Karpas-422 (cell line): ENCODE measurements at regions not wholly inside any gene's neighbourhood (a gene's known extent, or its start where the extent isn't known, plus 50 kb on each side); places are given as distances from the start of the nearest gene placed in this dataset.
"Not testable (repeated sequence)": the region's sequence is repeated elsewhere in the genome, so short reads cannot be mapped to it uniquely, and the experiment has no call there.

ENCODE experiments used
- DNase-seq: peaks from one replicate; pipeline ENCODE4 v3.0.0-alpha.2; 2015
- H2AFZ ChIP-seq: fragments of 200-600 bp; sonication (generic); 2 replicates; pipeline ENCODE4 v1.6.1; 2014; ENCODE audit warnings: antibody characterized with exemption, low read length, mixed read lengths
- H3K27ac ChIP-seq: fragments of 200-600 bp; sonication (generic); 2 replicates; pipeline ENCODE4 v1.5.1; 2014; ENCODE audit warnings: mild to moderate bottlenecking, low read length, moderate library complexity
- H3K27me3 ChIP-seq: fragments of 200-600 bp; sonication (generic); 2 replicates; pipeline ENCODE4 v1.6.1; 2014; ENCODE audit warnings: low read length, mixed read lengths
- H3K36me3 ChIP-seq: fragments of 200-600 bp; sonication (generic); 2 replicates; pipeline ENCODE4 v1.6.1; 2014; ENCODE audit warnings: low read length, mixed read lengths; ENCODE audit not compliant: insufficient read depth
- H3K4me1 ChIP-seq: fragments of 200-600 bp; sonication (generic); 2 replicates; pipeline ENCODE4 v1.6.1; 2014; ENCODE audit warnings: mild to moderate bottlenecking, low read length, mixed read lengths
- H3K4me2 ChIP-seq: fragments of 200-600 bp; sonication (generic); 2 replicates; pipeline ENCODE4 v1.6.1; 2014; ENCODE audit warnings: low read length, low read depth, mild to moderate bottlenecking; ENCODE audit not compliant: poor library complexity, severe bottlenecking
- H3K4me3 ChIP-seq: fragments of 200-600 bp; sonication (generic); 2 replicates; pipeline ENCODE4 v1.5.1; 2014; ENCODE audit warnings: mild to moderate bottlenecking, antibody characterized with exemption, low read length, mixed read lengths
- H3K79me2 ChIP-seq: fragments of 200-600 bp; sonication (generic); 2 replicates; pipeline ENCODE4 v1.6.1; 2014; ENCODE audit warnings: mild to moderate bottlenecking, low read length, mixed read lengths
- H3K9ac ChIP-seq: fragments of 200-600 bp; sonication (generic); 2 replicates; pipeline ENCODE4 v1.6.0; 2014; ENCODE audit warnings: low read length
- H3K9me2 ChIP-seq: fragments of 200-600 bp; sonication (generic), shearing (Covaris generic); replicated peaks from 2 replicates; pipeline ENCODE4 v1.6.0; 2014; ENCODE audit warnings: mild to moderate bottlenecking, low read length, moderate library complexity; ENCODE audit not compliant: insufficient read depth
- H3K9me3 ChIP-seq: fragments of 300-700, 200-600 bp; sonication (generic); 2 replicates; pipeline ENCODE4 v1.6.1; 2014; ENCODE audit warnings: low read length, mixed read lengths
- H4K20me1 ChIP-seq: fragments of 200-600 bp; sonication (generic); 2 replicates; pipeline ENCODE4 v1.6.1; 2014; ENCODE audit warnings: mild to moderate bottlenecking, antibody characterized with exemption, low read length, low read depth; ENCODE audit not compliant: insufficient read depth

DNA sequence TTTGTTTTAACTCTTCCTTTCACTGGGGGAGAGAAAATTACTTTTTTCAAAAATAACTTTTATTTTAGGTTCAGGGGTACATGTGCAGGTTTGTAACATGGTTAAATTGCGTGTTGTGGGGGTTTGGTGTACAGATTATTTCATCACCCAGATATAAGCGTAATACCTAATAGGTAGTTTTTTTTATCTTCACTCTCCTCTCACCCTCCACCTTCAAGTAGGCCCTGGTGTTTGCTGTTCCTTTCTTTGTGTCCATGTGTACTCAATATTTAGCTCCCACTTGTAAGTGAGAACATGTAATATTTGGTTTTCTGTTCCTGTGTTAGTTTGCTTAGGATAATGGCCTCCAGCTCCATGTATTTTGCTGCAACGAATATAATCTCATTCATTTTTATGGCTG lies 389.5 kb upstream of the PCSK5 start:
- H3K9me2 ChIP-seq, DNase-seq, H3K4me2 ChIP-seq: not testable (repeated sequence)

DNA sequence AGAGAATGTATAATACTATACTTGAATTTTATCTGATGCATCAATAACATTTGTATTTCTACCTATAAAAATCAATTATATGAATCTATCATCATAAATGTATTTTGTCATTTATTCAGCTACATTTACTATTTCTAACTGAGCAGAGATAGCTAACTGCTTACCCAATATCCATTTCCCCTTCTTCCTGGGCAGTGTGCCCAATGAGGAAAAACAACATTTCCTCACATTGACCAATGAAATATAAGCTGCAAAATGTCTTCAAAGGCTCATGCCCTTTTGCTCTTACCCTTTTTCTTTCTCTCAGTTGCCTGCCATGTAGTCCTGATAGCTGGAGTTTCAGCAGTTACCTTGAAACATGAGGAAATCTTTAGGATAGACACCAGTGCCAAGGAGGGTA lies 385.8 kb upstream of the PCSK5 start:
- Histone ChIP-seq H3K9me3 (no peaks in the 10 kb centered on the region), H4K20me1 (no peaks in the 10 kb centered on the region), H2AFZ (no peak overlapping the region), H3K27ac (no peak overlapping the region), H3K9me2 (no peaks in the 10 kb centered on the region), H3K9ac (no peak overlapping the region), H3K4me1 (no peaks in the 10 kb centered on the region), H3K4me2 (no peak overlapping the region), H3K79me2 (no peaks in the 10 kb centered on the region), H3K36me3 (no peaks in the 10 kb centered on the region), H3K27me3 (no peaks in the 10 kb centered on the region; the same call in 1 of the 2 replicates), H3K4me3 (no peak overlapping the region)
- no peak for DNase-seq

More for the DNA sequence above, 389.5 kb upstream of the PCSK5 start:
- not testable (repeated sequence) for H3K79me2 ChIP-seq, H3K9me3 ChIP-seq, H3K4me3 ChIP-seq, H4K20me1 ChIP-seq, H3K4me1 ChIP-seq, H3K27me3 ChIP-seq, H2AFZ ChIP-seq, H3K36me3 ChIP-seq, H3K27ac ChIP-seq, H3K9ac ChIP-seq

DNA sequence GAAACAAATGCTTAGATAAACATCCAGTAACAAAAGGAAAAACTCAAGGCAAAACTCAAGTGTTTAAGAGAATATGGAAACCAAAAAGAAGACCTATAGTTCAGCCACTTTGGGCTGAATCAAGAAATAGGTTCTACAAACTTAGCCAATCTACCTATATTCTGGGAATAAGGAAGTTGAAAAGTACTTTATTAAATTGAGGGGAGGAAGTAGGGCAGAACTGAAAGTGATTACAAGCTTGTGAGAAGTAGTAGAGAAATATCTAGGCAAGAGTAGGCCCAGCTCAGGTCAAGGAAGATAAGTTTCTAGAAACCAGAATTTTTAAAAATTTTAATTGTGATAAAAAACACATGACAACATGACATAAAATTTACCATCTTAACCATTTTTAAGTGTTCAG lies 384.8 kb upstream of the PCSK5 start:
- Histone ChIP-seq H2AFZ (no peak overlapping the region), H3K4me2 (no peak overlapping the region), H3K27me3 (no peaks in the 10 kb centered on the region; the same call in 1 of the 2 replicates), H3K27ac (no peak overlapping the region), H3K79me2 (no peaks in the 10 kb centered on the region), H3K9ac (no peak overlapping the region), H4K20me1 (no peaks in the 10 kb centered on the region), H3K36me3 (no peaks in the 10 kb centered on the region), H3K4me1 (no peaks in the 10 kb centered on the region), H3K9me3 (no peaks in the 10 kb centered on the region), H3K4me3 (no peak overlapping the region), H3K9me2 (no peaks in the 10 kb centered on the region)
- DNase-seq: peak; percentile 51

DNA sequence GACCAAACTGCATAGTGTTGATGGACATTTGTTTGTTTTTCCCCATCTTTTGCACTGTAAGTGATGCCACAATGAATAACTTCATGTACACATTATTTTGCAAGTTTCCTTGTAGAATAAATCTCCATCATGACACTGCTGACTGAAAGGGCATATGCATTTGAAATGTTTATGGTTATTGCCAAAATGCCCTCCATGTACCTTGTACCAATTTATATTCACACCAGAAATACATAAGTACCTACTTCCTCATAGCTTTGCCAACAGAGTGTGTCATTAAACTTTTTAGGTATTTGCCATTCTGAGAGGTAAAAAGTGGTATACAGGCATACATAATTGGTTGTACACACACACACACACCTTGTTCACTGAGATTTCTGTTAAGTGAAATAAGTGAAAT lies 361.0 kb upstream of the PCSK5 start:
- no peak overlapping the region for H3K4me2 ChIP-seq
- no peak overlapping the region for H2AFZ ChIP-seq
- no peaks in the 10 kb centered on the region for H3K9me2 ChIP-seq
- H3K79me2 ChIP-seq: no peaks in the 10 kb centered on the region
- no peaks in the 10 kb centered on the region for H3K9me3 ChIP-seq
- H3K27ac ChIP-seq: no peak overlapping the region
- H3K4me3 ChIP-seq: no peak overlapping the region
- H3K27me3 ChIP-seq: no peaks in the 10 kb centered on the region; the same call in 1 of the 2 replicates
- no peak for DNase-seq
- no peaks in the 10 kb centered on the region for H4K20me1 ChIP-seq
- H3K36me3 ChIP-seq: no peaks in the 10 kb centered on the region
- H3K4me1 ChIP-seq: no peaks in the 10 kb centered on the region
- no peak overlapping the region for H3K9ac ChIP-seq

DNA sequence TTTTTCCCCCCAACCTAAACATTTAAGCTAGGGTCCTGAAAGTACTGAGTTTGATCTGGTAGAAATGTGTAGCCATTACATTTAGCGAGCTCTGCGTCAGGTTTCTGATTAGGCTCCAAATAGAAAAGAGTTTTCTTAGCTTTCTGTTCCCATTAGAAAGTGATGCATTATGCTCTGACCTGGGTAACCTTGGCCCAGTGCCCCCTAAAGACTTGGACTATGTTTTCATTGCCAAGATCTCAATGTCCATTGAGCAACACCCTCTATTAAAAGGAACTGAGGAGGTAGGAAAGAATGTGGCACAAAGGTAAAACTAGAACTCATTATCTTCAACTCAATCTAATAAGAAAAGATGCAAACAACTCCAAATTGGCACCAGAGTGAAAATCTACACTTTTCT lies 358.9 kb upstream of the PCSK5 start:
- Histone ChIP-seq H3K4me3 (no peak overlapping the region), H2AFZ (no peak overlapping the region), H3K9ac (no peak overlapping the region), H3K9me2 (no peaks in the 10 kb centered on the region), H3K27ac (no peak overlapping the region), H3K27me3 (no peaks in the 10 kb centered on the region; the same call in 1 of the 2 replicates), H3K9me3 (no peaks in the 10 kb centered on the region), H3K4me1 (no peaks in the 10 kb centered on the region), H4K20me1 (no peaks in the 10 kb centered on the region), H3K79me2 (no peaks in the 10 kb centered on the region), H3K36me3 (no peaks in the 10 kb centered on the region), H3K4me2 (no peak overlapping the region)
- no peak for DNase-seq

DNA sequence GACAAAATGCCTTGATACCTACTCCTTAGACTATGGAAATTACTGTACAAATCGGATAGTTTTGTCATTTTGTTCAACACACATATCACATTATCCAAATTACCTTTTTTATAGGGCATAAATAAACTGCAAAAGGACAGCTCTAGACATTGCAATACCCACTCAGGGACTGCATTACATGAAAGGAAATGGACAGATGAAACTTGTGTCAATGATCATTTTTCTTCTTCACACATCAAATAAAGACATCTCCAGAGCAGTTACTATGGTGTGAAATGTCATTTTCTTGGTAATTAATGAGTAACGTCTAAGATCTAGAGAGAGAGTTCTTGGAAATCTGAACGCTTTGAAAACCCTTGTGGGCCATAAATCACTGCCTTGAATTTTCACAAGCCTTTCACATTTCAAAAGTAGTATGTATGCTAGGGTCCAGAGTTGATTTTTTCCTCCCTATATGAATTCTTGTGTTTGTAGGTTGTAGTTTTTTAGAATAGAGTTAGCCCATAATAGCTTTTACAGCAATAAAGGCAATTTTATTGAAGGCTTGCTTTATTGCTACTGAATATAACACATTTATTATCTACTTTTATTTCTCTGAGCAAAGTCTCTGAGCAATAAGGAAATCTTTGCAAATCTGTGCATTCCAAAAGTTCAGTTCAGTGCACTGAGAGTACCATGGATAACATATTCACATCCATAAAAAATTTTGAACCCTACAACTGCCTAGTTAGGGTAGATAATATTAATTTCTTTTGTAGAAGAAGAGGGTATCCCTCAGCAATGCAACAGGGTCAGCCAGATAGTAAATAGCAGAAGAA lies 358.0 kb upstream of the PCSK5 start:
- H3K4me1 ChIP-seq: no peaks in the 10 kb centered on the region
- no peak overlapping the region for H3K9ac ChIP-seq
- DNase-seq: no peak

DNA sequence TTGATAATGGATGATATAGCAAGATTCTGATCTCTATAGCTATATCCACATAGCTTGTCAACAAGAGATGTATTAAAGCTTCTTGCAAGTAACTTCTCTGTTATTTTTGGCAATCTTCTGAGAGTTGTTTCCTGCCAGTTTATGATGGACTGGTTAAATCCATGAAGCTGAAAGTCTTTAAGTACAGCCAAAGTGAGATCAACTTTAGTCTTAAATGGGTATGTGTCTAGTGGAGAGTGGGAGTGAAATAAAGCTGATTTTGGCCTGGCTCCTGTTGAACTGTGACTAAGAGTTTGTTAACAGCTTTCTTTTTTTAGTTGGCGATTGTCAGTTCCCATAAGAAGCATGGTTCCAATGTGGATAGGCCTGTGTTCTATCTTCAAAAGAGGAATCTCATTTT lies 350.9 kb upstream of the PCSK5 start:
- Histone ChIP-seq H2AFZ (no peak overlapping the region), H3K4me3 (no peak overlapping the region), H4K20me1 (no peaks in the 10 kb centered on the region)

More for the DNA sequence above, 358.0 kb upstream of the PCSK5 start:
- Histone ChIP-seq H3K27ac (no peak overlapping the region), H4K20me1 (no peaks in the 10 kb centered on the region), H3K36me3 (no peaks in the 10 kb centered on the region), H3K9me2 (no peaks in the 10 kb centered on the region), H3K4me2 (no peak overlapping the region), H3K79me2 (no peaks in the 10 kb centered on the region), H3K27me3 (no peaks in the 10 kb centered on the region; the same call in 1 of the 2 replicates), H3K4me3 (no peak overlapping the region), H3K9me3 (no peaks in the 10 kb centered on the region), H2AFZ (no peak overlapping the region)

DNA sequence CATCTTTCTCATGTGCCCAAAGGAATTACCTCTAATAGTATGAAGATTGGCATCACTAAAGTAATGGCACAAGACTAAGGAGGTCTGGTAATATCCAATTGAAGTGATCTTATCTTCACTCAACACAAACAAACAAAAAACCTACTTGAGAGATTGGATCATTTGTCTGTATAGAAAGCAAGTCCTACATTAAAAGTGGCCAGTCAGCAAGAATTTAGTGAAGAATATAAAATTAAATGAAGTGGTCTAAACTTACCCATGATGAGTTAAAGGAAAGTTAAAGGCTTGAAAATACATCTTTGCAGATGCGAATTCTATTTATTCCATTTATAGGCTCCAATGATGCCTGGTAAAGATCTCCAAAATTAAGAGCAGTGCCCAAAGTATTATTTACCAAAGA lies 350.3 kb upstream of the PCSK5 start:
- H3K36me3 ChIP-seq: no peaks in the 10 kb centered on the region
- H2AFZ ChIP-seq: no peak overlapping the region
- no peak overlapping the region for H3K27ac ChIP-seq
- H3K4me1 ChIP-seq: peaks cover 2% of the 10 kb centered on the region
- no peaks in the 10 kb centered on the region for H3K9me3 ChIP-seq
- H3K27me3 ChIP-seq: no peaks in the 10 kb centered on the region; the same call in 1 of the 2 replicates
- H3K4me3 ChIP-seq: no peak overlapping the region
- no peak overlapping the region for H3K9ac ChIP-seq
- DNase-seq: no peak
- H3K4me2 ChIP-seq: no peak overlapping the region
- H3K9me2 ChIP-seq: no peaks in the 10 kb centered on the region
- H3K79me2 ChIP-seq: no peaks in the 10 kb centered on the region
- H4K20me1 ChIP-seq: no peaks in the 10 kb centered on the region

More for the DNA sequence above, 350.9 kb upstream of the PCSK5 start:
- Histone ChIP-seq H3K79me2 (no peaks in the 10 kb centered on the region), H3K4me1 (no peaks in the 10 kb centered on the region), H3K9me3 (no peaks in the 10 kb centered on the region), H3K4me2 (no peak overlapping the region), H3K27me3 (no peaks in the 10 kb centered on the region; the same call in 1 of the 2 replicates), H3K9ac (no peak overlapping the region), H3K36me3 (no peaks in the 10 kb centered on the region), H3K27ac (no peak overlapping the region), H3K9me2 (no peaks in the 10 kb centered on the region)
- no peak for DNase-seq
